ENCODE measurements at regions not wholly inside any gene's neighbourhood (a gene's known extent, or its start where the extent isn't known, plus 50 kb on each side); places are given as distances from the start of the nearest gene placed in this dataset.
A peak's percentile ranks its signal among the peaks of the same experiment; 100 is the strongest.
"Not testable (repeated sequence)": the region's sequence is repeated elsewhere in the genome, so short reads cannot be mapped to it uniquely, and the experiment has no call there.

- not testable (repeated sequence) for DNase-seq (ENCODE audit: low read depth in 2 of 2)
Measured at GRCh38 chr18:7178568-7178967, 52.3 kb upstream of the LRRC30 start.

- DNase-seq (ENCODE audit: low read depth in 2 of 2), result peak; percentile 44 to 49
Measured at GRCh38 chr18:7177116-7177744, 53.7 kb upstream of the LRRC30 start.

GRCh38 chr18:7174344-7175095 is 56.4 kb upstream of the LRRC30 start:
- DNase-seq (ENCODE audit: low read depth in 2 of 2), result no peak

- no peak for DNase-seq (ENCODE audit: low read depth in 2 of 2)
Measured at GRCh38 chr18:7173216-7173615, 55.6 kb upstream of the LAMA1 start.

GRCh38 chr18:7172611-7173010 is 55.0 kb upstream of the LAMA1 start:
- DNase-seq (ENCODE audit: low read depth in 2 of 2), result no peak

- DNase-seq (ENCODE audit: low read depth in 2 of 2), result no peak
Measured at GRCh38 chr18:7170292-7170691, 52.7 kb upstream of the LAMA1 start.

- DNase-seq (ENCODE audit: low read depth in 2 of 2), result no peak
Measured at GRCh38 chr18:7169601-7170000, 52.0 kb upstream of the LAMA1 start.

- DNase-seq (ENCODE audit: low read depth in 2 of 2), result no peak
Measured at GRCh38 chr18:7168408-7168807, 50.8 kb upstream of the LAMA1 start.

All from fibroblast of skin of left biceps (primary cell).